GM18858 (cell line): ENCODE measurements at regions not wholly inside any gene's neighbourhood (a gene's known extent, or its start where the extent isn't known, plus 50 kb on each side); places are given as distances from the start of the nearest gene placed in this dataset.

Source experiments
- ATAC-seq: cut with Tn5 transposase; IDR thresholded peaks from one replicate; pipeline ENCODE4 v1.9.1; 2021; ENCODE audit not compliant: unreplicated experiment

DNA sequence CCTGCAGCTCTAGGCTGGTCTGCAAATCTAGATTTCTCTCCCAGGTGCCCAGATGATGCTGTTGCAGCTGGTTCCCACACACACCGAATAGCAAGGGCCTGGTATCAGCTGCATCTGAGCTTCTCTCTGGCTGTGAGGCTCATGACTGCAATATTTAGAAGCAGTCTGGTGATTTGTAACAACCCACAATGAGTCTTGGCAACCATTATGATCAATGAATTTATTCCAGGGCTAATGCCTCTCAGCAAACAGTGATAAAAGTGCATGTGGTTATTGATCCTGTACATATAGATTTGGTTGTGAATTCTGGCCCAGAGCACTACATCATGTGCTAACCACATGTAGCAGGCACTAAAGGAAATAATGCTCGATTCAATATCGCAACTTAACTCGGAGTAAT lies 114.3 kb downstream of the ASCL4 start:
- ATAC-seq: no peak

DNA sequence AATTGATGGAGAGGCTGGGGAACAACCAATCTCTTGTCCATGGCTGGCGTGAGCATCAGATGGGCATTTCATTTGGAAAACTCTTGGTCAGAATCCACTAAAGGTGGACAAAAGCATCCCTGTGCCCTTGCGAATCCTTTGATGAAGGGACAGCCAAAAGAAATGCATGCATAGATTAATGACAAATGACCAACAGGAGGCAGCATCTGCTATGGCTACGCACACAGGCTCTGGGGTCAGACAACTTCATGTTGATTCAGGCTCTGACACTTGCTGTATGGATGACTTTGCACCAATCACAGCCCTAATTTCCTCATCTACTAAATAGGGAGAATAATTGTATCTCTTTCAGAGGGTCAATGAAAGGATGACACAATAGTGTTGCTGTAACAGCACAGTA lies 117.5 kb downstream of the ASCL4 start:
- no peak for ATAC-seq

DNA sequence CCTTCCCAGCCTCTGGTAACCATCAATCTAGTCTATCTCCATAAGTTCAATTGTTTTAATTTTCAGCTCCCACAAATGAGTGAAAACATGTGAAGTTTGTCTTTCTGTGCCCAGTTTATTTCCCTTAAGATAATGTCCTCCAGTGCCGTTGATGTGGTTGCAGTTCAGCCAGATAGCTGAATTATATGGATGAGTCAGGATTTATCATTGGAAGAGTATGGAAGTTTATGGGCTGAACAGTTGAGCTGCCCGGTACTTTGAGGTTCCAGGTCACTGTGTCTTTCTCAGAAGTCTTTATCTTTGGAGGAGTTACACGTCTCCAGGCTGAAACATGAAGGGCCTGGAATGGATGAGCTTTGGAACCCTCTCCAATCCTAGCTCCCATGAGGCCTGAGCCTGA lies 120.1 kb downstream of the ASCL4 start:
- no peak for ATAC-seq

DNA sequence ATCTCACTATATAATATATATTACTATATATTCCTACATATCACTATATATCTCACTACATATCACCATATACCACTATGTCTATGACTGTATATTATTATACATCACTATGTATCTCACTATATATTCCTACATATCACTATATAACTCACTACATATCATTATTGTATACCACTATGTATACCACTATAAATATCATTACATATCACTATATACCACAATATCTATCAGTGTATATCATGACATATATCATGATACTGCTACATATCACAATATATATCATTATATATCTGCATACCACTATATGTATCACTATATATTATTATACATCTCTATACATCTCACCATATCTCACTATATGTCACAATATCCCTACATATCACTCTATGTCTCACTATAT lies 121.5 kb downstream of the ASCL4 start:
- ATAC-seq: no peak

DNA sequence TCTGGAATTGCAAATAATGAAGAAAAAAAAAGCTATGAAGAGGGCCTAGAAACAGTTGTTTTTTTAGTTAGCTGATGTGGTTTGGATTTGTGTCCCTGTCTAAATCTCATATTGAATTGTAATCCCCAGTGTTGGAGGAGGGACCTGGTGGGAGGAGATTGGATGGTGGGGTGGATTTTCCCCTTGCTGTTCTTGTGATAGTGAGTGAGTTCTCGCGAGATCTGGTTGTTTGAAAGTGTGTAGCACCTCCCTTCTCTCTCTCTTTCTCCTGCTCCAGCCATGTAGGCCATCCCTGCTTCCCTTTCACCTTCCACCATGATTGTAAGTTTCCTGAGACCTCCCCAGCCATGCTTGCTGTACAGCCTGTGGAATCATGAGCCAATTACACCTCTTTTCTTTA lies 126.1 kb downstream of the ASCL4 start:
- no peak for ATAC-seq

DNA sequence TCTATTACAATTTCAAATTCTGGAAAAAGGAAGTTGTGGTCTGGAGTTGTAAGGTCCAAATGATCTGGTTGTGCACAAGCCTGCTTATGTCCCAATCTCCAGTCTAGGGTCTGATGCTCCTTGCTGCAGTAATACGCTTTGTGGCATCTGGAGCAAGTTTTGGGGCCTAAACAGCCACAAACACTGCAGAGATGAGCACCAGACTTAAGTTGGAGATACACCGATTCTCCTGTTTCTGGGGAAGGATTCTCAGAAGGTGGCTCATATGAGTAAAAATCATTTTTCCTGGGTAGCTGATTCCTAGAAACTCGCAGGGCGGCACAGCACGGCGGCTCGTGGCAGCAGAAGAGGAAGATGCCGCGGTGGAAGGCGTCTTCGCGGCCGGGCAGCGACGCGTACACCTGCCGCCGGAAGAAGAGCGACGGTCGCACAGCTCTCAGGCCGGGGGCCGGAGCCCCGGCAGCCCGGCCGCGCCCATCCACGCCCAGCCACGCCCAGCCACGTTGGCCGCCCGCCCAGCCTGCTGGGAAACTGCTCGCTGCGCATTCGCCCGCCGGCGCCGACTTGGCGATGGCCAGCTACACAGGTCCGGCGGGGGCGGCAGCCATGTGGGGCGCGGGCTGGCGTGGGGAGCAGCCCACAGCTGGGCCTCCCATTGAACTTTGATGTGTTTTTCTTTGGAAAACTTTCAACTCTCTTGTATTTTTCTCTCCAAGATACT lies 129.0 kb downstream of the ASCL4 start:
- ATAC-seq: peak; percentile 62

DNA sequence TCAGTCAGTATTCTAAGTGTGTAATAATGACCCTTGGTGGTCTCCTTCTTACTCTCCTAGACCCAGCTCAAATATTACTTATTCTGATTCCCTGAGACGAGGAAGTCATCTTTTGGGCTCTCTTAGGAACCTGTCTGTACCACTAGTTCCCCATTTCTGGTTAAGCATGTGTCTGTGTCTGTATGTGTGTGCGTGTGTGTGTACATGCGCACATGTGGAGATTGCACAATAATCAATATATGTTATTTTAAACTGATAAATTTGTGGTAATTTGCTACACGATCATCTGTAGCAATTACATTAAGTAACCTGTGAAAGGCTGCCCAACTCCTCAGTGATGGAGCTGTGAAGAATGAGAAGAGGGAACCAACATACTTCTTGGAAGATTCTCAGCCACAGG lies 132.2 kb downstream of the ASCL4 start:
- no peak for ATAC-seq

DNA sequence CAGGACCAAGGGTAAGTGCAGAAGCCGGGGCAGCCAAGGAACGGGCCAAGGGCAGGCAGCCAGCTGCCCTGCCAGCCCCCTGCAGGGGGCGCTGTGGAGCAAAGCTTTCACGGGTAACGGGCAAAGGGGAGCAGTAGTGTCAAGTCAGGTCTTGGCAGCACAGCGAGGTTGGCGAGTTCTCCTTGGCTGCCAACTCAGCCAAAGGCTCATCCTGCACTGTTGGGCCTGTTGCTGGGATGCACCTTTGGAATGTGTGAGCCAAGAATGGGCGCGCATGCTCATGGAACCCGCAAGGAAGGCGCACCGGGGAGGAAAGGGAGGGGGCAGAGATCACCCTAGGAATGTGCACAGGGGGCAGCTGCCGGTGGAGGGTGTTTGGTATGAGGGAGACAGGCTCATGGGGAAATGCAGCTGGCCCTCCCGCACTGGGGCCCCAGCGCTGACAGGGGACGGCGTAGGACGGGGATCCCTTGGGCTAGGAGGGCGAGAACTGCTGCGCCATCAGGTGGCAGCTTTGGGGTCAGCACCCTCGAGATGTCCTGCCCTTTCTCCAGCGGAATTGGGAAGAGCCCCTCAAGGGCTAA lies 138.0 kb downstream of the ASCL4 start:
- no peak for ATAC-seq

DNA sequence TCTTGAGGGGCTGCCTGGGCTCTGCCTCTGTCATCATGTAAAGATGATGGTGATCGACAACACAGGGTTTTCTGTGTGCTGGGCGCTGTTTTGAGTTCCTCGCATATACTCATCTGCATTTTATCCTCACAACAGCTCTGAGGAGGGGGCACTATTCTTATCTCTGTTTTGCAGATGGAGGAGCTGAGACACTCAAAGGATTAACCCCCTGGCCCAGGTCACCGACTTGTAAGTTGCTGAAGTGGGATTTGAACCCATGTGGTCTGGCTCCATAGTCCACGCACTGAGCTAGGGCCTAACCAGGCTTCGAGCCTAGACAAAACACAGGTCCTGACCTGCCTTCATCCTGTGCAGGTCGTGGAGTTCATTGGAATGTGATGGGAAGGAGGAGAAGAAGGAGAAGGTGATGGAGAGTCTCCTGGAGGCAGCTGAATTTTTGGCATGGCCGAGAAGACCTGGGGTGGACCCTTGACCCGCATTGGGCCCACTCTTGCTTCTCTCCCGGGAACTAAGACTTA lies 140.0 kb downstream of the ASCL4 start:
- ATAC-seq: no peak

DNA sequence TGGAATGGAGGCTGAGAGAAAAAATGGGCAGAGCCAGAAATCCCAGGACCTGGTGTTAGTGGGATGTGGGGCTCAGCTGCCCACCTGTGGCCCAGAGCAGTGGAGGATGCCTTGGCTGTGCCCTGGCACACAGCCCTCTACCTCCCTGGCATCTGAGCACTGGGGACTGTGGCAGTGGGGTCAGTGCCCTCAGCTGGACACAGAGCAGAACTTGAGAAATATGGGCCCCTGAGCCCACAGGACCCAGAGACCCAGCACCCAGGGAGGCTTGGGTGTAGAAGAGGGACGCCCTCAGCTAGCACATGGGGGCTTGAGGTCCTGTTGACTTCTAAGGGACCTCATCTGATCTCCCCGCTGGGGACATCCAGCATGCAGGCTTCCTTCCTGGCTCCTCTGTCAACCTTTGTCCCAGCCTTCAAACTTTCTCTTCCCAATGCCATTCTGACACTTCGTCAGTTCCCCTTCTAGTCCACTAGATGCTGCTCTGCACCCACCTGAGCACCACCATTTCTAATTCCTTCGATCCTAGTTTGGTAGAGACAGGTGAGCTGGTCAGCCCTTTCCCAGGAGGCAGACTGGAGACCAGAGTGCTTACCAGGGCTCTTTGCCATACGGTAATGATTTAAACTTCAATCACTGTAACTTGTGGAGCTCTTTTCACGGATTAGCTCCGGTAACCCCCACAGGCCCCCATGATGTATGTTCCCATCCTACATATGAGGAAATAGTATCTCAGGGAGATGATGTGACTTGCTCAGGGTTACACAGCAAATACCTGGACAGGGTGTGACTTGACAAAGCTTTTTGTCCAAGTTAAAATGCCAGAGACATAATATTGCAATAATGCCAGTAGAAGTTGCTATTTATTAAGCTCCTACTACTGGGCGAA lies 143.7 kb downstream of the ASCL4 start:
- no peak for ATAC-seq

DNA sequence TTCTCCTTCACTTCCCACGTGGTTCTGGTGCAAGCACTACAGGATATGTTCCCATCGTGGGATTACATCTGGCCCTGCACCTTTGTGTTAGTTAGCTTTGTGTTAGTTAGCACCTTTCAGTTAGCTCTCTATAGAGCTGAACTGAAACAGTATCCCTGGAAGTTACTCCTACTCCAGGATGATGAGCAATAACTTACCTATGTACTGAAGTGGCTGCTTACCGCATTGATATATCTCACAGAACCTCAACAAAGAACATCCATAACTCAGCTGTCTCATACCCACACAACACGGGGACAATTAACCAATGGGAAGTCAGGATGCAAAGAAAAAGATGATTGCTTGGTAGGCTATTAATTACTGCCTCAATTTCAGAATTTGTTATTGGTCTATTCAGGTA lies 146.6 kb downstream of the ASCL4 start:
- ATAC-seq: no peak

DNA sequence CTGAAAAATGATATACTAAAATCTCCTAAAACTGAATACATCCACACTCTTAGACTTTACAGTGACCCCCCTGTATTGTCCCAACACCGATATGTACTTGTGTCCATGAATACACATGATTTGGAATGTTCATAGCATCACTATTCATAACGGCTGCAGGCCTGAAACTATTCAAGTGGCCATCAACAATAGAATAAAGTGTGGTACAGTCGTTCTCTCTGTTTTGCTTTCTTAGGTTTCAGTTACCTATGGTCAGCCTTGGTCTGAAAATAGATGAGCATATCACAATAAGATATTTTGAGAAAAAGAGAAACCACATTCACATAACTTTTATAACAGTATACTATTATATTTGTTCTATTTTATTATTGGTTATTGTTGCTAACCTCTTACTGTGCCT lies 150.6 kb downstream of the ASCL4 start:
- no peak for ATAC-seq

DNA sequence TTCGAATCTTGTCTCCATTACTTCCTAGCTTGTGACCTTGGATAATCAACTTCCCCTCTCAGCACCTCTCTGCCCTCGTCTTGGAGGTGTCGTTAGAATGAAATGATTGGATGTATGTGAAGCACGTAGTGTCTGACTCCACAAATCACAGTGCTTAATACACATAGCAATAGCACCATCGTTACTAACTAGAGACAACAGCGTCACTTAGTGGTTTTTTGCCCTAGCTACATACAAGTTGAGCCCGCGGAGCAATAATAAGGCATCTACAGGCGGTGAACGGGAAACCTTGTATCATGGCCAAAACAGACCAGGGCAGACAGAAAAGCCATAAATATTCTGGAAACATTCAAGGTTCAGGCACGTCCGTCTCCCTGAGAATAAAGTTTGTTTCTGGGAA lies 154.9 kb downstream of the ASCL4 start:
- ATAC-seq: no peak

DNA sequence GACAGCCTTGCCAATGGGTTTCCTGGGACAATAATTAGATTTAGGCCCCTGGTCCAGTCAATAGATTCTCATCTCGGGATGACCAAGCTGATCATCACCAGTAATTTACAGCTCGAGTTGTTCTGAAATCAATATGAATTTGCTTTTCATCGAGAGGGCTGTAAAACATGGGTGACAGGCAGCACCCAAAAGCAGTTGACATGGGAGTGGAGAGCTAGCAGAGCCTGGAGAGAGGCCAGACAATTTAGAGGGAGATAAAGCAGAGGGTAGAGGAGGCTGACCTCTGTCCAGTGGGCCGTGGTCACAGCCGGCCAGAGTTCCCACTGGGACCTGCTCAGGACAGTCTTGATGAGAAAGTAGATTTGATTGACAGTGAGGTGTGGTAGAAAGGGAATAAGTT lies 157.3 kb downstream of the ASCL4 start:
- ATAC-seq: no peak

DNA sequence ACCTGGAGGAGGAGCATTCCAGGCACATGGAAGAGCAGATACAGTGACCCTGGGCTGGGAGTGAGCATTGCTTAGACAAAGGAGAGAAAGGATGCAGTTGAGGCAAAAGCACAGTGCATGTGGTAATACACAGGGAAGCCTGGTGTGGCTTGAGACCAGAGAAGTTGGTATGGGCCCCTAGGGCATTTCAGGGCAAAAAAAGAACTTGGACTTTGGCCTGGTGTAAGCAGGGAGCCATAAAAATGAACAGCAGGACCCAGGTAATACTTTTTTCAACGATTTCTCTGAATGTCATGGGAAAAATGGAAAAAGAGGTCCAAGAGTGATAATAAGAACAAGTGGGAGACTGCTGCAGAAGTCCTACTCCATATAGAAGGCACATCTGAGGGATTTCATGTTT lies 163.9 kb downstream of the ASCL4 start:
- no peak for ATAC-seq

DNA sequence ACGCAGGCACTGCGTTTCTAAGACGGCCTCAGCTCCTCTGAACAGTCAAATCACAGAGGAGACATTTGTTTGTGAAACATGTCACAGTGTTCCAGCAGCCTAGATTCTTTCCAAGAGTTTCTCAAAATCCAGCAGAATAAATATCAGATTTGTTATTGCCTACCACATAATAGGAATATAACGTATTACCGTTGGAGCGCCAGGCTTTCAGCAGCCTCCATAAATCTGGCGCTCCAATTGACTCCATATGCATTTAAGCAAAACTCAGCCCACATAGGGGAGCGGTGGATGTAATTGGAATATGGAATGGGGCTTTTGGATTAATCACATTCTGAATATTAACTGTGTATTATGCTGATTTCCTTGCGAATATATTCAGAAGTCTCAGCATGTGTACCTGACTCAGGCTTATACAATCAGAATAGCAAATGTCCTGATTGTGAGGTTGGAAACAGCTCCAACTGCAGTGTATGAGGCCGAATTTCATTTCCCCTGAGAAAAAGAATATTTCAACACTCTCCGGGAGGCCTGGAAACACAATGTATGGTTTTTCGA lies 174.0 kb downstream of the ASCL4 start:
- ATAC-seq: no peak

DNA sequence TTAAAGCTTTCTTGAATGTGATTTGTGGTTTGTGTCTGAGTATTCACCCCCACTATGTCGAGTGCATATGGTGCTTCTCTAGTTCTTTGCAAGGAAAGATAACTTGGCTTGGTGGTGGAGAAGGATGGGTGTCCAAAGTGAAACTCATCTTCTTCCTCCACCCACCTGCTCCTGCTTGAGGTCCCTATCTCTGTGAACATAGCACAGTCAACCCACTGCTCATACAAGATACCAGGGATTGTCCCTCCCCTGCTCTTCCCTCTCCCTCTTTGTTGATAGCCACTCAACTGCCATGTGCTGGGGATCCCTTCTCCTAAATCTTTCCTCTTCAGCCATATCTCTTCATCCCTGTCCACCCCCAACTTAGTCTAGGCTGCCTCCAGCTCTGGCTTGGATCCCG lies 176.5 kb downstream of the ASCL4 start:
- ATAC-seq: no peak

DNA sequence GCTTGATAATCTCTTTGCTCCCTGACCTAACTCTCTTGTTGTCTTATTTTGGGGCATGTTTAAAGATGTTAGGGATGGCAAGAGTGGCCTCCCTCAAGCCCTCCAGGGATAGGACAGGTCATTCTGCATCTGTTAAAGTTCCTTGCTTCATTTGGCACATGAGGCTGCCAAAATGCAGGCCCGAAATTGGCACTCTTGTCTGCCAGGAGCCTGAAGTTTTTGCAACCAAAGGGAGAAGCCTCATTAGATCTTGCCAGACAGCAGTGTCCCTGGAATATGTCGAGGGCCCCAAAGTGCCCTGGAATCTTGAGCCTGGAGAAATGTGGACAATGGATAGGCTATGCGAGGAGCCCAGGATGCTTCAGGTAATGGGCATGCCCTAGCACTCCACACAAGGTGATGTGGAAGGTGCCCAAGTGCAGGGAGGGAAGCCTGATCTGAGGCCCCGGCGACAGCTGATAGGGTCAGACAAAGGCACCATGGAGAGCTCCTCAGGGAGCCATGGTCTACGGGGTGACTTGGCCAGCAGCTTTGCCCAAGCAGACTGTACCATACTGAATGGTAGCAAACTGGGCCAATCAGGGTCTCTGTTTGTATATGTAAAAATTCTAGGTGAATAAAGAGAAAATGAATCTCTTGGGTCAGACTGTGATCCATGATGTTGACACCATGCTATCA lies 173.0 kb upstream of the WSCD2 start:
- ATAC-seq: no peak

DNA sequence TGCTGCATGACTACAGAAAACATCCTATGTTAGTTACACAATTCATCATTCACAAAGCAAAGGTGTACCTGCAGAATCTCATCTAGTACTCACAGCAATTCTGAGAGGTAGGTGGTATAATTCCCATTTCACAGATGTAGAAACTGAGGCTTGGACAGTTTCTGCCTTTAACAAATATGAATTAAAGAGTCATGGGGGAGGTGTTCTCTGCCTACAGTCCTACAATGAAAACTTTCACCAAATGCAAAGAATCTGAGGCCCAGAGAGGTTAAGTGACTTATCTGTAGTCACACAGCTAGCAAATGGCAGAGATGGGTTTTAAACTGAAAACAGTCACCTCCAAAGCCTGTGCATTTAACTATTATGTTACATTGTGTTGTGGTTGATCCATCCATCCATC lies 171.6 kb upstream of the WSCD2 start:
- ATAC-seq: no peak

DNA sequence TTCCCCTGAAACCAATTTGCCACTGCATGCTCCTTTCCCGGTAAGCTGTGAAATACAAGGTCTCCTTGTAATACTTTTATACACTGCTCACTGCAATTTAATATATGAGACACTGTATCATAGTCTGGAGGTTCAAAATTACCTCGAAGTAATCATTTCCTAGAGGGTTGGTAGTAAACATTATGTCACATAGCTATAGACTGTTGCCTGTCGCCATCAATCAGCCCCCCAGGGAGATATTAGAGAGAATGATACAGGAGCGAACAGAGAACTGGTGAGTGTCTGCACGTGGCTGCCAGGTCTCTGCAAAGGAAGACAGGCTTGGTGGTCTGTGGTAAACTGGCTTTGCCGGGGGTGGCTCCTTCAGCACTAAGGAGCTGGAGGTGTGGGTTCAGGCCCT lies 165.5 kb upstream of the WSCD2 start:
- ATAC-seq: no peak

DNA sequence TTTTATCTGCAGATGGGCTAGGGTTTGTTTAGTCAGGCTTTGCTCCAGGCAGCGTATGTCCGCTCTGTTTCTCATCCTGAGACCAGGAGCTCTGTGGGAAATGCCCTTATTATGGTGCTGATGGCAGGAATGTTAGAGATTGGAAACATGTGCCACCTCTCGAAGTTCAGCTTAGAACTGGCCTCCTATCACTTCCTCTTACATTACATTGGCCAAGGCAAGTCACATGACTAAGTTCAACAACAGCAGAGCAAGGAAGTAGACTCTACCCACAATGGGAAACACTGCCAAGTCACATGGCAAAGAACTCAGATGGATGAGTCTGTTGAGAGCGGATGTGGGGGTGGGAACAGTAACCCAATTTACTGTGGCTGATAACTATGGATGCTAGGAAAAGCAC lies 161.9 kb upstream of the WSCD2 start:
- no peak for ATAC-seq
